SK-N-SH treated with all-trans-retinoic acid at 6 μM for 48 hours (cell line): ENCODE measurements at regions not wholly inside any gene's neighbourhood (a gene's known extent, or its start where the extent isn't known, plus 50 kb on each side); places are given as distances from the start of the nearest gene placed in this dataset.

ENCODE experiments used
- ATAC-seq: fragments of 200-7000 bp; cut with Tn5 transposase; 3 replicates; pipeline ENCODE4 v1.9.1; 2020; ENCODE audit warnings: mild to moderate bottlenecking, moderate library complexity
- ARNTL ChIP-seq: fragments of 450-650 bp; formaldehyde crosslinking; IDR thresholded peaks from 2 replicates; pipeline ENCODE4 v1.5.0; 2020; ENCODE audit warnings: low read depth, mild to moderate bottlenecking, moderate library complexity, borderline replicate concordance
- BACH2 ChIP-seq: fragments of 250-450 bp; sonication (Bioruptor Pico); IDR thresholded peaks from 2 replicates; pipeline ENCODE4 v1.9.0; 2021; ENCODE audit warnings: mild to moderate bottlenecking, borderline replicate concordance
- CSDC2 ChIP-seq: fragments of 250-450 bp; sonication (Bioruptor Pico); IDR thresholded peaks from 2 replicates; pipeline ENCODE4 v1.5.0; 2020; ENCODE audit warnings: mild to moderate bottlenecking, moderate library complexity
- ESRRG ChIP-seq: fragments of 250-450 bp; sonication (Bioruptor Pico); IDR thresholded peaks from 2 replicates; pipeline ENCODE4 v1.6.1; 2021; ENCODE audit warnings: mild to moderate bottlenecking
- GLIS3 ChIP-seq: fragments of 250-450 bp; sonication (Bioruptor Pico); IDR thresholded peaks from 2 replicates; pipeline ENCODE4 v1.5.0; 2020; ENCODE audit warnings: mild to moderate bottlenecking, moderate library complexity
- ISL1 ChIP-seq: fragments of 250-450 bp; sonication (Bioruptor Pico); IDR thresholded peaks from 2 replicates; pipeline ENCODE4 v2.1.2; 2022; ENCODE audit warnings: mild to moderate bottlenecking, moderate library complexity
- PATZ1 ChIP-seq: fragments of 250-450 bp; sonication (Bioruptor Pico); IDR thresholded peaks from 2 replicates; pipeline ENCODE4 v1.8.0; 2020; ENCODE audit warnings: mild to moderate bottlenecking, moderate library complexity, borderline replicate concordance
- POU6F1 ChIP-seq: fragments of 250-450 bp; sonication (Bioruptor Pico); IDR thresholded peaks from 2 replicates; pipeline ENCODE4 v1.8.0; 2021; ENCODE audit warnings: low read depth, mild to moderate bottlenecking, moderate library complexity, borderline replicate concordance
- RARB ChIP-seq: fragments of 250-450 bp; sonication (Bioruptor Pico); IDR thresholded peaks from 2 replicates; pipeline ENCODE4 v1.8.0; 2021; ENCODE audit warnings: mild to moderate bottlenecking, moderate library complexity
- SNAI2 ChIP-seq: fragments of 250-450 bp; sonication (Bioruptor Pico); IDR thresholded peaks from 2 replicates; pipeline ENCODE4 v1.5.0; 2020; ENCODE audit warnings: mild to moderate bottlenecking, moderate library complexity
- TCF4 ChIP-seq: fragments of 250-450 bp; sonication (Bioruptor Pico); IDR thresholded peaks from 2 replicates; pipeline ENCODE4 v1.8.0; 2021; ENCODE audit warnings: mild to moderate bottlenecking, moderate library complexity, borderline replicate concordance
- TOX ChIP-seq: fragments of 250-450 bp; sonication (Bioruptor Pico); IDR thresholded peaks from 2 replicates; pipeline ENCODE4 v1.8.0; 2021; ENCODE audit warnings: mild to moderate bottlenecking, moderate library complexity, borderline replicate concordance
- TSHZ2 ChIP-seq: fragments of 250-450 bp; sonication (Bioruptor Pico); IDR thresholded peaks from 2 replicates; pipeline ENCODE4 v1.5.0; 2020; ENCODE audit warnings: mild to moderate bottlenecking, moderate library complexity
- ZC3H10 ChIP-seq: fragments of 250-450 bp; sonication (Bioruptor Pico); IDR thresholded peaks from 2 replicates; pipeline ENCODE4 v1.5.1; 2021; ENCODE audit warnings: mild to moderate bottlenecking, moderate library complexity
- ZFP3 ChIP-seq: fragments of 250-450 bp; sonication (Bioruptor Pico); IDR thresholded peaks from 2 replicates; pipeline ENCODE4 v1.5.0; 2020; ENCODE audit warnings: mild to moderate bottlenecking, moderate library complexity
- ZFP30 ChIP-seq: fragments of 450-650 bp; formaldehyde crosslinking; IDR thresholded peaks from 2 replicates; pipeline ENCODE4 v1.5.0; 2022; ENCODE audit warnings: mild to moderate bottlenecking, moderate library complexity
- ZNF565 ChIP-seq: fragments of 450-650 bp; formaldehyde crosslinking; conservative IDR thresholded peaks from 2 replicates; pipeline ENCODE4 v1.5.0; 2020; ENCODE audit warnings: low read depth, mild to moderate bottlenecking, moderate library complexity
- ZNF70 ChIP-seq: fragments of 450-650 bp; formaldehyde crosslinking; IDR thresholded peaks from 2 replicates; pipeline ENCODE4 v1.5.0; 2020; ENCODE audit warnings: mild to moderate bottlenecking, moderate library complexity
- TF ChIP-seq, protein P1 (sequence below): fragments of 250-450 bp; sonication (Bioruptor Pico); IDR thresholded peaks from 2 replicates; pipeline ENCODE4 v1.5.1; 2021; ENCODE audit warnings: mild to moderate bottlenecking, moderate library complexity
- TF ChIP-seq, protein P2 (sequence below): fragments of 250-450 bp; sonication (Bioruptor Pico); IDR thresholded peaks from 2 replicates; pipeline ENCODE4 v1.5.1; 2020; ENCODE audit warnings: low read depth, mild to moderate bottlenecking, moderate library complexity

DNA sequence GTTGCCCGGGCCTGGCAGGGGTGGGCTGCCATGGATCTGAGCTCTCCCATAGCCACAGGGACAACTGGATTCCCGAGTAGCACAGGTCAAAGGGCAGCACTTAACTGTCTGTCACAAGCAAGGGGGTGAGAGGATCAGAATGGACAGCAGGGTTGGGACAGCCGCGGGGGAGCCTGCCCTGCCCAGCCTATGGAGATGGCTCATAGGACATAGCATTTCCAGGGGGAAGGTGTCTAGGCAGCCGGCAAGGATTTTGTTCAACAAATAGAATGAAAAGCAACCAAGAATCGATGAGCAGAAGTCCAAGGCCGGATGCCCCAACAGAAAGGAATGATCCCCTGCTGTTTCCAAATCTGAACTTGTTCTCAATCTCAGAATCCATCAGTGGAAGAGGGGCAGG lies 92.9 kb downstream of the RPS6KA4 start:
- no peak for ATAC-seq
- TF ChIP-seq ZFP3 (CRISPR knock-in tag) (no peak), TCF4 (CRISPR knock-in tag) (no peak), CSDC2 (CRISPR knock-in tag) (no peak), ZC3H10 (CRISPR knock-in tag) (no peak), RARB (no peak), BACH2 (CRISPR knock-in tag) (no peak), ESRRG (CRISPR knock-in tag) (no peak), SNAI2 (no peak), PATZ1 (no peak), ARNTL (CRISPR knock-in tag) (no peak), ZFP30 (no peak), TSHZ2 (CRISPR knock-in tag) (no peak), POU6F1 (CRISPR knock-in tag) (no peak), ZNF70 (no peak), TOX (no peak), ISL1 (CRISPR knock-in tag) (no peak)
- TF ChIP-seq, protein P1, sequence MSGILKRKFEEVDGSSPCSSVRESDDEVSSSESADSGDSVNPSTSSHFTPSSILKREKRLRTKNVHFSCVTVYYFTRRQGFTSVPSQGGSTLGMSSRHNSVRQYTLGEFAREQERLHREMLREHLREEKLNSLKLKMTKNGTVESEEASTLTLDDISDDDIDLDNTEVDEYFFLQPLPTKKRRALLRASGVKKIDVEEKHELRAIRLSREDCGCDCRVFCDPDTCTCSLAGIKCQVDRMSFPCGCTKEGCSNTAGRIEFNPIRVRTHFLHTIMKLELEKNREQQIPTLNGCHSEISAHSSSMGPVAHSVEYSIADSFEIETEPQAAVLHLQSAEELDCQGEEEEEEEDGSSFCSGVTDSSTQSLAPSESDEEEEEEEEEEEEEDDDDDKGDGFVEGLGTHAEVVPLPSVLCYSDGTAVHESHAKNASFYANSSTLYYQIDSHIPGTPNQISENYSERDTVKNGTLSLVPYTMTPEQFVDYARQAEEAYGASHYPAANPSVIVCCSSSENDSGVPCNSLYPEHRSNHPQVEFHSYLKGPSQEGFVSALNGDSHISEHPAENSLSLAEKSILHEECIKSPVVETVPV (CRISPR knock-in tag), result no peak

DNA sequence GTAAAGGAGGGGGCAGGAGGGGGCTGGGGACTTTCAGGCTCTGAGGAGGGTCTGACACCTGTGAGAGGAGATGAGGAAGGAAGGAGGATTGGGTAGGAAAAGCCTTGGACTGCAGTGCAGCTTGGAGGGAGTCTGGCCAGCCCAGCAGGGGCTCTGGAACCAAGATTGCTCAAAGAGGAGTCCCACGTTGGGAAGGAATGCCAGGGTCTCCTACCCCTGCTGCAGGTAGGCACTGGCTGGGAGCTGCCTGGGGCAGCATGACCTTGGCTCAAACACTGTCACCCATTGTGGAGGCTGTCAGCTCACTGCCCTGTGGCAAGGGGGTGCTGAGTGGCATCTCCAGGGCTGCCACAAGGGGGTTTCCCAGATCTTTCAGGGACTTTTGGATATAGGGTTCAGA lies 94.5 kb downstream of the RPS6KA4 start:
- ATAC-seq, result no peak
- TF ChIP-seq TSHZ2 (CRISPR knock-in tag), result no peak
- TF ChIP-seq GLIS3, result no peak
- TF ChIP-seq ZNF565 (CRISPR knock-in tag), result no peak
- TF ChIP-seq BACH2 (CRISPR knock-in tag), result no peak
- TF ChIP-seq POU6F1 (CRISPR knock-in tag), result no peak
- no peak for TF ChIP-seq ZFP3 (CRISPR knock-in tag)
- TF ChIP-seq RARB, result no peak
- TF ChIP-seq, protein P2, sequence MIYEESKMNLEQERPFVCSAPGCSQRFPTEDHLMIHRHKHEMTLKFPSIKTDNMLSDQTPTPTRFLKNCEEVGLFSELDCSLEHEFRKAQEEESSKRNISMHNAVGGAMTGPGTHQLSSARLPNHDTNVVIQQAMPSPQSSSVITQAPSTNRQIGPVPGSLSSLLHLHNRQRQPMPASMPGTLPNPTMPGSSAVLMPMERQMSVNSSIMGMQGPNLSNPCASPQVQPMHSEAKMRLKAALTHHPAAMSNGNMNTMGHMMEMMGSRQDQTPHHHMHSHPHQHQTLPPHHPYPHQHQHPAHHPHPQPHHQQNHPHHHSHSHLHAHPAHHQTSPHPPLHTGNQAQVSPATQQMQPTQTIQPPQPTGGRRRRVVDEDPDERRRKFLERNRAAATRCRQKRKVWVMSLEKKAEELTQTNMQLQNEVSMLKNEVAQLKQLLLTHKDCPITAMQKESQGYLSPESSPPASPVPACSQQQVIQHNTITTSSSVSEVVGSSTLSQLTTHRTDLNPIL (CRISPR knock-in tag), result no peak
- TF ChIP-seq ZC3H10 (CRISPR knock-in tag), result no peak
- TF ChIP-seq, protein P1 (CRISPR knock-in tag), result no peak
- TF ChIP-seq SNAI2, result no peak
- no peak for TF ChIP-seq PATZ1
- TF ChIP-seq ESRRG (CRISPR knock-in tag), result no peak
